Upper lobe of left lung (tissue), 6 donors: ENCODE measurements at regions not wholly inside any gene's neighbourhood (a gene's known extent, or its start where the extent isn't known, plus 50 kb on each side); places are given as distances from the start of the nearest gene placed in this dataset.

Experiments
- ATAC-seq, 2 donors: fragments of 200-7000 bp; cut with Tn5 transposase; one replicate each; pipeline ENCODE4 v1.9.1; 2022; ENCODE audit warnings: mild to moderate bottlenecking in 2 of 2, moderate library complexity in 2 of 2; ENCODE audit not compliant: low FRiP score in 2 of 2
- DNase-seq, 2 donors: peaks; one replicate each; pipeline ENCODE4 v3.0.0-alpha.2; 2019 to 2020
- H3K27ac ChIP-seq, 4 donors: fragments of 200-600 bp; sonication (generic); one replicate each; pipeline ENCODE4 v1.5.1; 2016 to 2019
- H3K27me3 ChIP-seq, 4 donors: fragments of 200-600 bp; sonication (generic); one replicate each; pipeline ENCODE4 v1.5.1; 2017 to 2019
- H3K36me3 ChIP-seq, 4 donors: fragments of 200-600 bp; sonication (generic); one replicate each; pipeline ENCODE4 v1.5.1; 2016 to 2019
- H3K4me1 ChIP-seq, 4 donors: fragments of 200-600 bp; sonication (generic); one replicate each; pipeline ENCODE4 v1.5.1; 2018 to 2019
- H3K4me3 ChIP-seq, 4 donors: fragments of 200-600 bp; sonication (generic); one replicate each; pipeline ENCODE4 v1.5.1; 2017 to 2019; ENCODE audit warnings: mild to moderate bottlenecking in 2 of 4, moderate library complexity in 1 of 4
- H3K9me3 ChIP-seq, 4 donors: fragments of 200-600 bp; sonication (generic); one replicate each; pipeline ENCODE4 v1.5.1; 2018 to 2019
- EP300 ChIP-seq, 4 donors: sonication (generic); formaldehyde crosslinking; IDR thresholded peaks; one replicate each; pipeline ENCODE4 v1.5.1; 2017; ENCODE audit warnings: antibody characterized with exemption in 4 of 4, control low read depth in 2 of 4
- POLR2A ChIP-seq, 4 donors: fragments of 450-650 bp; IDR thresholded peaks; one replicate each; pipeline ENCODE4 v1.5.1; 2016 to 2017; ENCODE audit warnings: antibody characterized with exemption in 4 of 4, mild to moderate bottlenecking in 2 of 4
- POLR2AphosphoS5 ChIP-seq, 2 donors: sonication (generic); formaldehyde crosslinking; IDR thresholded peaks; one replicate each; pipeline ENCODE4 v1.5.1; 2017; ENCODE audit warnings: antibody characterized with exemption in 2 of 2
- WGBS, 2 donors: methylation state at CpG; one replicate each; pipeline ENCODE4 v1.1.5; 2017 to 2018; 5-methylcytosine and 5-hydroxymethylcytosine counted together
- TF ChIP-seq, protein P1 (sequence below), 6 experiments: fragments of 450-650 bp in 4 of 6; fragments of 200-600 bp in 2 of 6; sonication (generic) in 2 of 6; IDR thresholded peaks; one replicate each; pipeline ENCODE4 v1.5.1; 2016 to 2019; ENCODE audit warnings: antibody characterized with exemption in 6 of 6
- donor health status: DM: no; HTN: no; CAD: no; lungs with moderate emphysema.
- donor health status: DM: no; HTN: yes; CAD: no; lungs with severe emphysema.

DNA sequence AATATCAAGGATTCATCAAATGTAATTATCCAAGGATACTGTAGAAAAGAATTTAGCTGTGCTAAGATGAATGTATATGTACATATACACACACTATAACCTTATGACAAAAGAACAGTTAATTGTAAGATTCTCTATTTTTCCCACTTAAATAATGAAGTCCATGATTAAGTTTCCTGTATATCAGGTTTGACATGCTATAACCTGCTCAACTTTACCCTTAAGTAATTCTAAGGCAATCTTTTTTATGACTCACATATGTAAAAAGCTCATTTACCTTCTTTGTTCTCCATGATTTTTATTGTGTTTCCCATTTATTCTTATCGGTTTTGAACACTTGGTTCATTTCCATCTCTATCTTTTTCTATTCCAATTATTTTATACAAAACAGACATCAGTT lies 1213.1 kb upstream of the SLC39A10 start:
- WGBS, 2 donors, result 70 to 74% methylated on average over 1 of the region's 1 CpG
- TF ChIP-seq POLR2A (IDR thresholded peaks at IDR 0.05), result no peak
- TF ChIP-seq POLR2AphosphoS5 (IDR thresholded peaks at IDR 0.05), result no peak
- no peak for TF ChIP-seq EP300 (IDR thresholded peaks at IDR 0.05)
- TF ChIP-seq, protein P1, sequence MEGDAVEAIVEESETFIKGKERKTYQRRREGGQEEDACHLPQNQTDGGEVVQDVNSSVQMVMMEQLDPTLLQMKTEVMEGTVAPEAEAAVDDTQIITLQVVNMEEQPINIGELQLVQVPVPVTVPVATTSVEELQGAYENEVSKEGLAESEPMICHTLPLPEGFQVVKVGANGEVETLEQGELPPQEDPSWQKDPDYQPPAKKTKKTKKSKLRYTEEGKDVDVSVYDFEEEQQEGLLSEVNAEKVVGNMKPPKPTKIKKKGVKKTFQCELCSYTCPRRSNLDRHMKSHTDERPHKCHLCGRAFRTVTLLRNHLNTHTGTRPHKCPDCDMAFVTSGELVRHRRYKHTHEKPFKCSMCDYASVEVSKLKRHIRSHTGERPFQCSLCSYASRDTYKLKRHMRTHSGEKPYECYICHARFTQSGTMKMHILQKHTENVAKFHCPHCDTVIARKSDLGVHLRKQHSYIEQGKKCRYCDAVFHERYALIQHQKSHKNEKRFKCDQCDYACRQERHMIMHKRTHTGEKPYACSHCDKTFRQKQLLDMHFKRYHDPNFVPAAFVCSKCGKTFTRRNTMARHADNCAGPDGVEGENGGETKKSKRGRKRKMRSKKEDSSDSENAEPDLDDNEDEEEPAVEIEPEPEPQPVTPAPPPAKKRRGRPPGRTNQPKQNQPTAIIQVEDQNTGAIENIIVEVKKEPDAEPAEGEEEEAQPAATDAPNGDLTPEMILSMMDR (IDR thresholded peaks at IDR 0.05), result no peak
- Histone ChIP-seq H3K4me3 (no peak overlapping the region), H3K27me3 (no peaks in the 10 kb centered on the region), H3K27ac (no peak overlapping the region), H3K4me1 (no peaks in the 10 kb centered on the region), H3K9me3 (no peaks in the 10 kb centered on the region), H3K36me3 (no peaks in the 10 kb centered on the region)
- ATAC-seq, result no peak
- DNase-seq, result no peak

DNA sequence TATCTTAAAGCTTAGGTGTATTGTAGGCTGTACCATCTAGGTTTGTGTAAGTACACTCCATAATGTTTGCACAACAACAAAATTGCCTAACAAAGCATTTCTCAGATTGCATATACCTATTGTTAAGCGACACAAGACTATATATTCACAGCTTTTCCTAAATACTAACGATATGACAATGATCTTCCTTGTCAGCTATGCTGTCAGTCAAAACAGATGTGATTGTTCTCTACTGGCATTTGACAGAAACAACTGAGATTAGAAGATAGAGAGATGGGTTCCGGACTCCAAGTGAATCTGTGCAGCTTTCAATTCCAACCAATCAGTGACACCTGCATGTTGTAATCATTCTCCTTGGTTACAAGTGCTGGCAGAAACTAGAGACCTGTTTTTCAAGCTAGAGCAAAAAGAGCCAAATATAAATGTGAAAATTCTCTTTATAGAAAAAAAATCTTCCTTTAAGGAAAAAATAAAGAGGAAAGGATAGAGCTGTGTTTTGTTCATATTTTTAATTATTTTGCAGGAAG lies 1232.3 kb upstream of the SLC39A10 start:
- TF ChIP-seq, protein P1 (IDR thresholded peaks at IDR 0.05), result no peak
- TF ChIP-seq POLR2AphosphoS5 (IDR thresholded peaks at IDR 0.05), result no peak
- no peak for TF ChIP-seq EP300 (IDR thresholded peaks at IDR 0.05)
- no peak for TF ChIP-seq POLR2A (IDR thresholded peaks at IDR 0.05)
- Histone ChIP-seq H3K27me3 (no peaks in the 10 kb centered on the region), H3K36me3 (no peaks in the 10 kb centered on the region), H3K27ac (no peak overlapping the region), H3K4me1 (no peaks in the 10 kb centered on the region), H3K9me3 (no peaks in the 10 kb centered on the region), H3K4me3 (no peak overlapping the region)
- no peak for DNase-seq
- ATAC-seq, result no peak
- WGBS, 2 donors, result 73 to 76% methylated on average over 3 of the region's 3 CpGs

DNA sequence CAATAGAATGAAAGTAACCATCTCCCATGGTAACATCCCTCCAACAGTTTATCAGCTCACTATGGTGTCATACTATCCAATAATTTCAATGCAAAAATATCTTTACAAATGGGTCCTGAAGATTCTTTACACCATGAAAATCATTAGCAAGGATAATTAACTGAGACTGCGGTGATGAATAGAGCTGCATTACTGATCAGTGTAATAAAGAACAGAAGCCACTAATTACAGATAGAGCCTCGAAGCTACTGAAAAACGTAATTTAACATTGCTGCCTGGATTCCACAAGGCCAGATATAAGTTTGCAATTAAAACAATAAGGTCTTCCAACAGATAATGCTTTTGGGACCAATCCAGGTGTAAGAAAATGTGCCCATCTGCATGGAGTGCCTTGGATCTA lies 1245.8 kb upstream of the SLC39A10 start:
- no peak overlapping the region for H3K27ac ChIP-seq
- no peaks in the 10 kb centered on the region for H3K4me1 ChIP-seq
- 86 to 88% methylated on average over 3 of the region's 3 CpGs for WGBS, 2 donors
- no peaks in the 10 kb centered on the region for H3K36me3 ChIP-seq
- H3K27me3 ChIP-seq, result no peaks in the 10 kb centered on the region
- ATAC-seq (no peak), DNase-seq (no peak)
- no peaks in the 10 kb centered on the region for H3K9me3 ChIP-seq
- TF ChIP-seq POLR2AphosphoS5 (IDR thresholded peaks at IDR 0.05), result no peak
- TF ChIP-seq, protein P1 (IDR thresholded peaks at IDR 0.05), result no peak
- no peak for TF ChIP-seq POLR2A (IDR thresholded peaks at IDR 0.05)
- no peak overlapping the region for H3K4me3 ChIP-seq

DNA sequence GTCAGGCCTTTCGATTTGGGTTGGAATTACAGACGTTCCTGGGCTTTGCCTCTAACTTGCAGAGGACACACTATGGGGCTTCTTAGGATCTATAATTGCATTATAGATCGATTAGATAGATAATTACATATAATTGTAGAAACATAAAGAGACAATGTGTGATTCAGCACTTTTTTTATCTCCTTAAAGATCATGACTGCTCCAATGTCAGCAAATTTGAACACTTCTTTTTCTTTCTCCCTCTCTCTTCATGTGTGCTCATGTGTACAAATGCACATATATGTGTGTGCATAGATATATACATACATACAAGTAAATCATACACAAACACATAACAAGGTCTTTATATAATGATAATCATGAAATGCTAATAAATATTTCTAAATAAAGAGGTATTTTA lies 1261.2 kb upstream of the SLC39A10 start:
- 74 to 84% methylated on average over 3 of the region's 3 CpGs for WGBS, 2 donors
- Histone ChIP-seq H3K9me3 (no peaks in the 10 kb centered on the region), H3K27ac (no peak overlapping the region), H3K4me1 (no peaks in the 10 kb centered on the region), H3K27me3 (no peaks in the 10 kb centered on the region), H3K4me3 (no peak overlapping the region), H3K36me3 (no peaks in the 10 kb centered on the region)
- ATAC-seq (no peak), DNase-seq (no peak)
- TF ChIP-seq POLR2AphosphoS5 (IDR thresholded peaks at IDR 0.05) (no peak), POLR2A (IDR thresholded peaks at IDR 0.05) (no peak), EP300 (IDR thresholded peaks at IDR 0.05) (no peak)
- TF ChIP-seq, protein P1 (IDR thresholded peaks at IDR 0.05), result no peak

DNA sequence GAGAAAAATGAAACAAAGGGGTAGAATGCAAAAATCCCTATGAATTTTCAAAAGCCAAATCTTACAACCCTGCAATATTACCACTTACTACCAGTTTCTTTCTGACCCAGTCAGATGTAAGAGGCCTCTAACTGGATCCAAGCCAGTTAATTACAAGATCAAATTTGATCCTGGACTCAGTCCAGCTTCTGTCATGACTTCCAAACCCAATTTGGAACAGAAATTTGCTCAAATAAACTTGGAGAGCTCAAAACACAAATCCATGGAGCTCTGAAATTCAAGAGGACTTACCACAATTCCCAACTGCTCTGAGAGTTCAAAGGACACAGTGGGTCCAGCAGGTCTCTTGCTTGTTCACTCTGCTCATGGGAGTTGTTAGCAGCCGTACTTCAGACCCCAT lies 1271.7 kb upstream of the SLC39A10 start:
- TF ChIP-seq, protein P1 (IDR thresholded peaks at IDR 0.05), result no peak
- no peak for TF ChIP-seq POLR2A (IDR thresholded peaks at IDR 0.05)
- TF ChIP-seq POLR2AphosphoS5 (IDR thresholded peaks at IDR 0.05), result no peak
- no peak for TF ChIP-seq EP300 (IDR thresholded peaks at IDR 0.05)
- Histone ChIP-seq H3K9me3 (peaks cover 0 to 9% (median 3%) of the 10 kb centered on the region in 4 donors), H3K27me3 (no peaks in the 10 kb centered on the region), H3K4me3 (no peak overlapping the region), H3K4me1 (no peaks in the 10 kb centered on the region), H3K36me3 (no peaks in the 10 kb centered on the region), H3K27ac (no peak overlapping the region)
- DNase-seq (no peak), ATAC-seq (no peak)
- WGBS, 2 donors, result 69 to 77% methylated on average over 1 of the region's 1 CpG
